ENCODE measurements at regions not wholly inside any gene's neighbourhood (a gene's known extent, or its start where the extent isn't known, plus 50 kb on each side); places are given as distances from the start of the nearest gene placed in this dataset.

- ChIA-PET CTCF (interaction anchor here (0.8 kb wide), 1 partner anchor 27 kb away, joined by 3 read pairs; no protein-coding TSS in a partner anchor), POLR2A (no interaction called here)
- H3K4me1 ChIP-seq (ENCODE audit: control extremely low read depth in 1 of 4, control insufficient read depth in 4 of 4, insufficient read depth in 4 of 4, low read length in 3 of 4), result no peaks in the 10 kb centered on the region
- no peaks in the 10 kb centered on the region for H3K36me3 ChIP-seq (ENCODE audit: control insufficient read depth in 4 of 4, insufficient read depth in 4 of 4, low read length in 3 of 4)
- no peak overlapping the region for H3K4me3 ChIP-seq (ENCODE audit: control insufficient read depth in 1 of 7, extremely low read depth in 1 of 7, insufficient read depth in 4 of 7, low read depth in 2 of 7, low read length in 6 of 7)
- WGBS (ENCODE audit: insufficient coverage), result no CpG with 5 or more reads among the region's 1 CpG
- H3K27me3 ChIP-seq (replicated peaks in 2 of 5; ENCODE audit: control insufficient read depth in 4 of 5, insufficient read depth in 5 of 5, low read length in 4 of 5), result peaks cover 0 to 14% (median 4%) of the 10 kb centered on the region in 5 experiments
- no peaks in the 10 kb centered on the region for H3K9me3 ChIP-seq (ENCODE audit: control extremely low read depth in 1 of 5, control insufficient read depth in 4 of 5, insufficient read depth in 2 of 5, low read depth in 1 of 5, low read length in 4 of 5)
- H3K27ac ChIP-seq (ENCODE audit: insufficient read depth in 1 of 2, low read depth in 1 of 2, low read length in 2 of 2, poor library complexity in 1 of 2, severe bottlenecking in 2 of 2), result no peak overlapping the region
- no peak for DNase-seq
Observed at GRCh38 chr4:156101571-156101970, 147.9 kb upstream of the CTSO start.

- ChIA-PET CTCF (interaction anchor here (0.8 kb wide), 1 partner anchor 26 kb away, joined by 3 read pairs; no protein-coding TSS in a partner anchor), POLR2A (no interaction called here)
- DNase-seq, result no peak
- Histone ChIP-seq H3K4me1 (ENCODE audit: control extremely low read depth in 1 of 4, control insufficient read depth in 4 of 4, insufficient read depth in 4 of 4, low read length in 3 of 4) (no peaks in the 10 kb centered on the region), H3K27ac (ENCODE audit: insufficient read depth in 1 of 2, low read depth in 1 of 2, low read length in 2 of 2, poor library complexity in 1 of 2, severe bottlenecking in 2 of 2) (no peak overlapping the region), H3K9me3 (ENCODE audit: control extremely low read depth in 1 of 5, control insufficient read depth in 4 of 5, insufficient read depth in 2 of 5, low read depth in 1 of 5, low read length in 4 of 5) (no peaks in the 10 kb centered on the region), H3K4me3 (ENCODE audit: control insufficient read depth in 1 of 7, extremely low read depth in 1 of 7, insufficient read depth in 4 of 7, low read depth in 2 of 7, low read length in 6 of 7) (no peak overlapping the region), H3K36me3 (ENCODE audit: control insufficient read depth in 4 of 4, insufficient read depth in 4 of 4, low read length in 3 of 4) (no peaks in the 10 kb centered on the region), H3K27me3 (replicated peaks in 2 of 5; ENCODE audit: control insufficient read depth in 4 of 5, insufficient read depth in 5 of 5, low read length in 4 of 5) (peaks cover 0 to 14% (median 4%) of the 10 kb centered on the region in 5 experiments)
Observed at GRCh38 chr4:156100651-156101050, 147.0 kb upstream of the CTSO start.

- Histone ChIP-seq H3K4me1 (ENCODE audit: control extremely low read depth in 1 of 4, control insufficient read depth in 4 of 4, insufficient read depth in 4 of 4, low read length in 3 of 4) (no peaks in the 10 kb centered on the region), H3K4me3 (ENCODE audit: control insufficient read depth in 1 of 7, extremely low read depth in 1 of 7, insufficient read depth in 4 of 7, low read depth in 2 of 7, low read length in 6 of 7) (no peak overlapping the region), H3K27me3 (replicated peaks in 2 of 5; ENCODE audit: control insufficient read depth in 4 of 5, insufficient read depth in 5 of 5, low read length in 4 of 5) (peaks cover 0 to 14% (median 4%) of the 10 kb centered on the region in 5 experiments), H3K27ac (ENCODE audit: insufficient read depth in 1 of 2, low read depth in 1 of 2, low read length in 2 of 2, poor library complexity in 1 of 2, severe bottlenecking in 2 of 2) (no peak overlapping the region), H3K9me3 (ENCODE audit: control extremely low read depth in 1 of 5, control insufficient read depth in 4 of 5, insufficient read depth in 2 of 5, low read depth in 1 of 5, low read length in 4 of 5) (no peaks in the 10 kb centered on the region), H3K36me3 (ENCODE audit: control insufficient read depth in 4 of 4, insufficient read depth in 4 of 4, low read length in 3 of 4) (no peaks in the 10 kb centered on the region)
- 94% methylated on average over 3 of the region's 4 CpGs for WGBS (ENCODE audit: insufficient coverage)
- DNase-seq, result no peak
- ChIA-PET POLR2A (no interaction called here), CTCF (no interaction called here)
Observed at GRCh38 chr4:156098805-156099204, 145.1 kb upstream of the CTSO start.

- Histone ChIP-seq H3K27me3 (replicated peaks in 2 of 5; ENCODE audit: control insufficient read depth in 4 of 5, insufficient read depth in 5 of 5, low read length in 4 of 5) (peaks cover 0 to 2% (median 0%) of the 10 kb centered on the region in 5 experiments), H3K27ac (ENCODE audit: insufficient read depth in 1 of 2, low read depth in 1 of 2, low read length in 2 of 2, poor library complexity in 1 of 2, severe bottlenecking in 2 of 2) (no peak overlapping the region), H3K4me1 (ENCODE audit: control extremely low read depth in 1 of 4, control insufficient read depth in 4 of 4, insufficient read depth in 4 of 4, low read length in 3 of 4) (no peaks in the 10 kb centered on the region), H3K36me3 (ENCODE audit: control insufficient read depth in 4 of 4, insufficient read depth in 4 of 4, low read length in 3 of 4) (no peaks in the 10 kb centered on the region), H3K9me3 (ENCODE audit: control extremely low read depth in 1 of 5, control insufficient read depth in 4 of 5, insufficient read depth in 2 of 5, low read depth in 1 of 5, low read length in 4 of 5) (no peaks in the 10 kb centered on the region), H3K4me3 (ENCODE audit: control insufficient read depth in 1 of 7, extremely low read depth in 1 of 7, insufficient read depth in 4 of 7, low read depth in 2 of 7, low read length in 6 of 7) (no peak overlapping the region)
- ChIA-PET POLR2A (no interaction called here), CTCF (no interaction called here)
- no peak for DNase-seq
Observed at GRCh38 chr4:156085100-156085499, 131.4 kb upstream of the CTSO start.

- no peaks in the 10 kb centered on the region for H3K36me3 ChIP-seq (ENCODE audit: control insufficient read depth in 4 of 4, insufficient read depth in 4 of 4, low read length in 3 of 4)
- H3K9me3 ChIP-seq (ENCODE audit: control extremely low read depth in 1 of 5, control insufficient read depth in 4 of 5, insufficient read depth in 2 of 5, low read depth in 1 of 5, low read length in 4 of 5), result no peaks in the 10 kb centered on the region
- peaks cover 0 to 2% (median 0%) of the 10 kb centered on the region in 5 experiments for H3K27me3 ChIP-seq (replicated peaks in 2 of 5; ENCODE audit: control insufficient read depth in 4 of 5, insufficient read depth in 5 of 5, low read length in 4 of 5)
- H3K27ac ChIP-seq (ENCODE audit: insufficient read depth in 1 of 2, low read depth in 1 of 2, low read length in 2 of 2, poor library complexity in 1 of 2, severe bottlenecking in 2 of 2), result no peak overlapping the region
- ChIA-PET CTCF (no interaction called here), POLR2A (no interaction called here)
- H3K4me3 ChIP-seq (ENCODE audit: control insufficient read depth in 1 of 7, extremely low read depth in 1 of 7, insufficient read depth in 4 of 7, low read depth in 2 of 7, low read length in 6 of 7), result no peak overlapping the region
- no peaks in the 10 kb centered on the region for H3K4me1 ChIP-seq (ENCODE audit: control extremely low read depth in 1 of 4, control insufficient read depth in 4 of 4, insufficient read depth in 4 of 4, low read length in 3 of 4)
- DNase-seq, result no peak
- WGBS (ENCODE audit: insufficient coverage), result no CpG with 5 or more reads among the region's 1 CpG
Observed at GRCh38 chr4:156084373-156084772, 130.7 kb upstream of the CTSO start.

- DNase-seq, result peak in 1 of 3 donors; percentile 14
- Histone ChIP-seq H3K27me3 (replicated peaks in 2 of 5; ENCODE audit: control insufficient read depth in 4 of 5, insufficient read depth in 5 of 5, low read length in 4 of 5) (no peaks in the 10 kb centered on the region), H3K4me3 (ENCODE audit: control insufficient read depth in 1 of 7, extremely low read depth in 1 of 7, insufficient read depth in 4 of 7, low read depth in 2 of 7, low read length in 6 of 7) (no peak overlapping the region), H3K9me3 (ENCODE audit: control extremely low read depth in 1 of 5, control insufficient read depth in 4 of 5, insufficient read depth in 2 of 5, low read depth in 1 of 5, low read length in 4 of 5) (peaks cover 0 to 9% (median 3%) of the 10 kb centered on the region in 5 experiments), H3K27ac (ENCODE audit: insufficient read depth in 1 of 2, low read depth in 1 of 2, low read length in 2 of 2, poor library complexity in 1 of 2, severe bottlenecking in 2 of 2) (no peak overlapping the region), H3K4me1 (ENCODE audit: control extremely low read depth in 1 of 4, control insufficient read depth in 4 of 4, insufficient read depth in 4 of 4, low read length in 3 of 4) (no peaks in the 10 kb centered on the region), H3K36me3 (ENCODE audit: control insufficient read depth in 4 of 4, insufficient read depth in 4 of 4, low read length in 3 of 4) (no peaks in the 10 kb centered on the region)
- WGBS (ENCODE audit: insufficient coverage), result no CpG with 5 or more reads among the region's 2 CpGs
- CTCF ChIA-PET, result no interaction called here
- POLR2A ChIA-PET, result no interaction called here
Observed at GRCh38 chr4:156073976-156074375, 120.3 kb upstream of the CTSO start.

GRCh38 chr4:156060661-156061060 is 107.0 kb upstream of the CTSO start:
- CTCF ChIA-PET, result no interaction called here
- Histone ChIP-seq H3K27ac (ENCODE audit: insufficient read depth in 1 of 2, low read depth in 1 of 2, low read length in 2 of 2, poor library complexity in 1 of 2, severe bottlenecking in 2 of 2) (no peak overlapping the region), H3K4me3 (ENCODE audit: control insufficient read depth in 1 of 7, extremely low read depth in 1 of 7, insufficient read depth in 4 of 7, low read depth in 2 of 7, low read length in 6 of 7) (no peak overlapping the region), H3K36me3 (ENCODE audit: control insufficient read depth in 4 of 4, insufficient read depth in 4 of 4, low read length in 3 of 4) (no peaks in the 10 kb centered on the region), H3K27me3 (replicated peaks in 2 of 5; ENCODE audit: control insufficient read depth in 4 of 5, insufficient read depth in 5 of 5, low read length in 4 of 5) (no peaks in the 10 kb centered on the region), H3K9me3 (ENCODE audit: control extremely low read depth in 1 of 5, control insufficient read depth in 4 of 5, insufficient read depth in 2 of 5, low read depth in 1 of 5, low read length in 4 of 5) (no peaks in the 10 kb centered on the region), H3K4me1 (ENCODE audit: control extremely low read depth in 1 of 4, control insufficient read depth in 4 of 4, insufficient read depth in 4 of 4, low read length in 3 of 4) (no peaks in the 10 kb centered on the region)
- DNase-seq, result no peak
- WGBS (ENCODE audit: insufficient coverage), result no CpG with 5 or more reads among the region's 3 CpGs
- POLR2A ChIA-PET, result no interaction called here
